Uterus (tissue), 2 donors: ENCODE measurements at regions not wholly inside any gene's neighbourhood (a gene's known extent, or its start where the extent isn't known, plus 50 kb on each side); places are given as distances from the start of the nearest gene placed in this dataset.

Experiments
- CTCF ChIP-seq, 4 experiments: fragments of 200-600 bp in 2 of 4; fragments of 450-650 bp in 2 of 4; sonication (generic) in 2 of 4; IDR thresholded peaks; one replicate each; pipeline ENCODE4 v1.5.1; 2016 to 2019; ENCODE audit warnings: antibody characterized with exemption in 4 of 4, mild to moderate bottlenecking in 2 of 4, moderate library complexity in 1 of 4
- POLR2A ChIP-seq, 2 donors: fragments of 450-650 bp; IDR thresholded peaks; one replicate each; pipeline ENCODE4 v1.6.1; 2016; ENCODE audit warnings: antibody characterized with exemption in 2 of 2, mild to moderate bottlenecking in 1 of 2, moderate library complexity in 1 of 2

- TF ChIP-seq CTCF (IDR thresholded peaks at IDR 0.05) (no peak), POLR2A (IDR thresholded peaks at IDR 0.05) (no peak)
Measured at GRCh38 chr2:117360586-117360985, 453.9 kb upstream of the DDX18 start.
